Peyer's patch (tissue), 4 donors: ENCODE measurements at regions not wholly inside any gene's neighbourhood (a gene's known extent, or its start where the extent isn't known, plus 50 kb on each side); places are given as distances from the start of the nearest gene placed in this dataset.

Source experiments
- DNase-seq, 3 donors: peaks; one replicate each; pipeline ENCODE4 v3.0.0-alpha.2; 2017 to 2019
- H3K27ac ChIP-seq, 4 donors: fragments of 200-600 bp; sonication (generic); one replicate each; pipeline ENCODE4 v1.5.1; 2016 to 2019
- H3K27me3 ChIP-seq, 2 donors: fragments of 200-600 bp; sonication (generic); one replicate each; pipeline ENCODE4 v1.5.1; 2019
- H3K36me3 ChIP-seq, 3 donors: fragments of 200-600 bp; sonication (generic); one replicate each; pipeline ENCODE4 v1.5.1; 2016 to 2019
- H3K4me1 ChIP-seq, 4 donors: fragments of 200-600 bp; sonication (generic); one replicate each; pipeline ENCODE4 v1.5.1; 2016 to 2019
- H3K4me3 ChIP-seq, 4 donors: fragments of 200-600 bp; sonication (generic); 1 replicate in 3 of 4; 2 replicates in 1 of 4; pipeline ENCODE4 v1.5.1; 2016 to 2019; ENCODE audit warnings: mild to moderate bottlenecking in 1 of 4
- H3K9me3 ChIP-seq, 4 donors: fragments of 200-600 bp; sonication (generic); one replicate each; pipeline ENCODE4 v1.5.1; 2016 to 2019; ENCODE audit warnings: mild to moderate bottlenecking in 1 of 4
- CTCF ChIP-seq, 6 experiments: fragments of 450-650 bp in 4 of 6; fragments of 200-600 bp in 2 of 6; sonication (generic) in 1 of 6; IDR thresholded peaks; one replicate each; pipeline ENCODE4 v1.5.1; 2017 to 2019; ENCODE audit warnings: antibody characterized with exemption in 6 of 6, mild to moderate bottlenecking in 3 of 6, moderate library complexity in 1 of 6
- POLR2A ChIP-seq, 2 donors: fragments of 450-650 bp; IDR thresholded peaks; one replicate each; pipeline ENCODE4 v1.5.1; 2017; ENCODE audit warnings: antibody characterized with exemption in 2 of 2, mild to moderate bottlenecking in 2 of 2, moderate library complexity in 2 of 2

- DNase-seq = no peak
- H3K27ac ChIP-seq = no peak overlapping the region
- H3K4me3 ChIP-seq = no peak overlapping the region
- H3K9me3 ChIP-seq = no peaks in the 10 kb centered on the region
- TF ChIP-seq CTCF (IDR thresholded peaks at IDR 0.05) (no peak), POLR2A (IDR thresholded peaks at IDR 0.05) (no peak)
- no peaks in the 10 kb centered on the region for H3K4me1 ChIP-seq
- H3K36me3 ChIP-seq = no peaks in the 10 kb centered on the region
- H3K27me3 ChIP-seq = no peaks in the 10 kb centered on the region
Observed at GRCh38 chr5:58135571-58136335, 324.1 kb downstream of the PLK2 start.

DNA sequence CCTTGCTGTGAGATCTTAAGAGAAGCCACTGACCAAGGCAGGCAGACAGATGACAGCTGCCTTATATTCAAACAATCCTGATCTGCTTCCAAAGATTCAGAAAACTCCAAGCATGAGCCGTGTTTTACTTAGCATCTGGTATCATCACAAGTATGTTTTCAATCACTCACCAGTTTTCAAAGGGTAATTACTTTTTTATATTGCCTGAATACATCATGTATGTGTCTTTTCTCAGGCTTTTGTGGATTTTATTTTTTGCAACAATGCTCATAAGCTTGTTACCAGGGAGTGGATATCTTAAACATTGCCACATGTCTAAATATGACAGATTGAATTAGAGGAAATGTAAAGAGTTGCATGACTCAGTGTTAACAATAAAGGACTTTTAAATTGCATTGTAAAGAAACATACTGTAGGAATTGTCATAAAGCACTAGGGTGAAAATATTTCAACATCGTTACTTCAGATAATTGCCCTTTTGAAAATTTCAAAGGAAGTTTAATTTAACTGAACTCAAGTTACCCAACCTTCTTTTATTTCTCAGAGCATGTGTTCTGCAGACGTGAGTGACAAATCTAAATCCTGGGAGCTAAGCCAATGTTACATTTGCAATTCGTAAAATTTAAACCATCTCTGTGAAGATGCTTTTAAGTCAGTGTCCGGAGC is 326.1 kb downstream of the PLK2 start:
- Histone ChIP-seq H3K9me3 (no peaks in the 10 kb centered on the region), H3K36me3 (no peaks in the 10 kb centered on the region), H3K27me3 (no peaks in the 10 kb centered on the region), H3K4me1 (no peaks in the 10 kb centered on the region), H3K4me3 (no peak overlapping the region), H3K27ac (no peak overlapping the region)
- no peak for DNase-seq
- TF ChIP-seq CTCF (IDR thresholded peaks at IDR 0.05) (no peak), POLR2A (IDR thresholded peaks at IDR 0.05) (no peak)

GRCh38 chr5:58133216-58133615 is 326.7 kb downstream of the PLK2 start:
- Histone ChIP-seq H3K27ac (no peak overlapping the region), H3K4me3 (no peak overlapping the region), H3K27me3 (no peaks in the 10 kb centered on the region), H3K9me3 (no peaks in the 10 kb centered on the region), H3K4me1 (no peaks in the 10 kb centered on the region), H3K36me3 (no peaks in the 10 kb centered on the region)
- TF ChIP-seq POLR2A (IDR thresholded peaks at IDR 0.05) = no peak
- TF ChIP-seq CTCF (IDR thresholded peaks at IDR 0.05) = no peak
- DNase-seq = no peak

DNA sequence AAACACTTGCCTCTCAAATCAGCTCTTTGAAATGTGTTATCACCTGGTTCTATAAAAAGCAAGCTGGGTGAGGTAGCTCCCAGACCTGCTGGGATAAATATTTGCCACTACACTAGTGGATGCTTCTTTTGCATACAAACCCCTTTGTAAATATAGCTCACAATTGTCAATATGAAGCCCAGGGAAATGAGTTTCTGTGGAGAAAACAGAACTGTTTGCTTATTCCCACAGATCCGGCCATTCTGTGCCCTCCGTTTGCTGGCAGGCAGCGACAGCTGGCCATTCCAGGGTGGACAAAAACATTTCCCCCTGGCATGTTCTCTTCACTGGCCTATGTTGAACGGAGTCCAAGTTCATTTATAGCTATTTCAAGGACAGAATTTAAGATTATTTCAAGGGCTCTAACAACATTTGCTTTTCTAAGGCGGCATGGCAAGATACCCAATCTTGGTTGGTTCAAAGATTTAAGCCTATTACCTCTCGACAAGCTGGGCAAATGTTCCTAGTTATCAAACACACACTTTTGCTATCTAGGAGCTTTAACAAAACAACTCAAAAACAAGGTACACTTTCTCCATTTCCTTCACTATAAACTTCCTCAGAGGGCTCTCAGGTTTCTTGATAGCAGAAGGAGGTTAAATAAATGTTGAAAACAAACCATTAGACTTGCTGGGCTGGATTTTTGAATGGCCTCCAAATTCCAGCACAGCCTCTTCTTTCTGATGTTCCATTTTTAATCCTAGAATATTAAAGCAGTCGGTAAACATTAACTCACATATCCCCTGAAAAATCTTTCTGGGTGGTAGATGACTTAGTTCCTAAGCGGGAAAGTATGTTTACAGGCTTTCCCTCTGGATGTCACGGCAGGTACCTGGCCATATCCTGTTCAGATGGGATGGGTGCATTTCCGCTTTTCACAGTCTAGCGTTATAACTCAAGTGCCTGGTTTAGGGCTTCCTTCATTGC is 332.3 kb downstream of the PLK2 start:
- Histone ChIP-seq H3K36me3 (no peaks in the 10 kb centered on the region), H3K9me3 (no peaks in the 10 kb centered on the region), H3K27ac (no peak overlapping the region), H3K27me3 (no peaks in the 10 kb centered on the region), H3K4me3 (no peak overlapping the region), H3K4me1 (no peaks in the 10 kb centered on the region)
- TF ChIP-seq POLR2A (IDR thresholded peaks at IDR 0.05) (no peak), CTCF (IDR thresholded peaks at IDR 0.05) (no peak)
- no peak for DNase-seq

DNA sequence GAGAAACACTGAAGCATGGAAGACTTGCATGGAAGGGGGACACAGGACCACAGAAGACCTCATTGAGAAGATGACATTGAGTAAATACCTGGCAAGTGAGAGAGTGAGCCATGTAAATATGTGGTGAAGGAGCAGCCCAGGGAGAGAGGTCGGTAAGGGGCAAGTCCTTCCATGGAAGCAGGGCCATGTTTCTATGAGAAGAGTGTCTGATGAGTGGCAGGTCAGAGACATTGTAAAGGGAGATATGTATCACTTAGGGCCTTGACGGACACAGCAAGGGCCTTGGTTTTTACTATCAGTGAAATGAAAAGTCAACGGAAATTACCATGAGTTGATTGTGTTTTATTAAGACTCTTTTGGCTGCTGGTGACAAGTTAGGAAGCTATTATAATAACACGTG is 336.4 kb downstream of the PLK2 start:
- H3K36me3 ChIP-seq = no peaks in the 10 kb centered on the region
- H3K9me3 ChIP-seq = no peaks in the 10 kb centered on the region
- no peaks in the 10 kb centered on the region for H3K4me1 ChIP-seq
- H3K27ac ChIP-seq = no peak overlapping the region
- no peak for DNase-seq
- TF ChIP-seq CTCF (IDR thresholded peaks at IDR 0.05) (no peak), POLR2A (IDR thresholded peaks at IDR 0.05) (no peak)
- no peaks in the 10 kb centered on the region for H3K27me3 ChIP-seq
- no peak overlapping the region for H3K4me3 ChIP-seq
